Astrocyte of the spinal cord (primary cell): ENCODE measurements at regions not wholly inside any gene's neighbourhood (a gene's known extent, or its start where the extent isn't known, plus 50 kb on each side); places are given as distances from the start of the nearest gene placed in this dataset.

Experiments
- DNase-seq: peaks from one replicate; pipeline ENCODE4 v3.0.0; 2011; ENCODE audit warnings: low read depth, low spot score
- H3K4me3 ChIP-seq: 2 replicates; pipeline ENCODE4 v1.5.1; 2011; ENCODE audit warnings: low read depth, mild to moderate bottlenecking, low read length, moderate library complexity
- CTCF ChIP-seq: IDR thresholded peaks from 2 replicates; pipeline ENCODE4 v1.5.1; 2012; ENCODE audit warnings: low read depth, mild to moderate bottlenecking, low read length, inconsistent platforms
- in situ Hi-C: cut with HindIII; loops from 2 replicates; pipeline ENCODE4 v1.10.0; 2017; ENCODE audit warnings: low sequenced_read_pairs

GRCh38 chr10:21099291-21100062 is 202.4 kb upstream of the NEBL start:
- TF ChIP-seq CTCF: no peak

GRCh38 chr10:21097926-21098355 is 200.8 kb upstream of the NEBL start:
- DNase-seq: no peak
- in situ Hi-C loops: no loop called here
- H3K4me3 ChIP-seq: no peak overlapping the region
- TF ChIP-seq CTCF: no peak

More at GRCh38 chr10:21099291-21100062, 202.4 kb upstream of the NEBL start:
- in situ Hi-C loops: no loop called here
- no peak for DNase-seq
- no peak overlapping the region for H3K4me3 ChIP-seq

GRCh38 chr10:21095494-21096055 is 198.5 kb upstream of the NEBL start:
- no peak overlapping the region for H3K4me3 ChIP-seq
- TF ChIP-seq CTCF: no peak
- in situ Hi-C loops: no loop called here

GRCh38 chr10:21095073-21095472 is 198.0 kb upstream of the NEBL start:
- TF ChIP-seq CTCF: no peak
- no peak overlapping the region for H3K4me3 ChIP-seq
- in situ Hi-C loops: no loop called here
- no peak for DNase-seq

More at GRCh38 chr10:21095494-21096055, 198.5 kb upstream of the NEBL start:
- no peak for DNase-seq

GRCh38 chr10:21092683-21093524 is 195.8 kb upstream of the NEBL start:
- no peak overlapping the region for H3K4me3 ChIP-seq
- in situ Hi-C loops: no loop called here
- DNase-seq: no peak
- TF ChIP-seq CTCF: no peak

GRCh38 chr10:21090609-21091082 is 193.5 kb upstream of the NEBL start:
- TF ChIP-seq CTCF: no peak
- DNase-seq: no peak
- in situ Hi-C loops: no loop called here
- H3K4me3 ChIP-seq: no peak overlapping the region
